Posterior cingulate gyrus (tissue), 11 donors: ENCODE measurements at regions not wholly inside any gene's neighbourhood (a gene's known extent, or its start where the extent isn't known, plus 50 kb on each side); places are given as distances from the start of the nearest gene placed in this dataset.
"Not testable (repeated sequence)": the region's sequence is repeated elsewhere in the genome, so short reads cannot be mapped to it uniquely, and the experiment has no call there.

Source experiments
- DNase-seq, 10 donors: peaks; one replicate each; pipeline versions ENCODE4 v3.0.0 to v3.0.0-alpha.2; 2020 to 2021; ENCODE audit warnings: mixed read lengths in 3 of 10
- intact Hi-C: fragments of 100-400 bp; cut with DNase I; formaldehyde crosslinking; loops from one replicate; pipeline ENCODE4 v1.15.1; 2023

GRCh38 chr1:238606457-238606856 is 715.7 kb upstream of the ZP4 start:
- intact Hi-C loops: no loop called here
- no peak for DNase-seq

- no peak for DNase-seq
- intact Hi-C loops: no loop called here
Measured at GRCh38 chr1:238604357-238604756, 713.6 kb upstream of the ZP4 start.

GRCh38 chr1:238601604-238602003 is 710.9 kb upstream of the ZP4 start:
- intact Hi-C loops, DNase-seq: not testable (repeated sequence)

- no peak for DNase-seq
- intact Hi-C loops: no loop called here
Measured at GRCh38 chr1:238596703-238597102, 706.0 kb upstream of the ZP4 start.

- DNase-seq: no peak
- intact Hi-C loops: no loop called here
Measured at GRCh38 chr1:238592621-238593020, 701.9 kb upstream of the ZP4 start.

- DNase-seq: no peak
- intact Hi-C loops: no loop called here
Measured at GRCh38 chr1:238589843-238590435, 699.2 kb upstream of the ZP4 start.

GRCh38 chr1:238582816-238583215 is 692.1 kb upstream of the ZP4 start:
- intact Hi-C loops: no loop called here
- no peak for DNase-seq

GRCh38 chr1:238581332-238581731 is 690.6 kb upstream of the ZP4 start:
- DNase-seq: no peak
- intact Hi-C loops: no loop called here

- DNase-seq: no peak
- intact Hi-C loops: no loop called here
Measured at GRCh38 chr1:238568735-238569134, 678.0 kb upstream of the ZP4 start.

- intact Hi-C loops: no loop called here
- DNase-seq: no peak
Measured at GRCh38 chr1:238562341-238562740, 671.6 kb upstream of the ZP4 start.

GRCh38 chr1:238558746-238559145 is 668.0 kb upstream of the ZP4 start:
- intact Hi-C loops: no loop called here
- DNase-seq: no peak

- intact Hi-C loops: no loop called here
- no peak for DNase-seq
Measured at GRCh38 chr1:238558156-238558555, 667.4 kb upstream of the ZP4 start.

- intact Hi-C loops: no loop called here
- DNase-seq: no peak
Measured at GRCh38 chr1:238552271-238552670, 661.5 kb upstream of the ZP4 start.

- DNase-seq: no peak
- intact Hi-C loops: no loop called here
Measured at GRCh38 chr1:238549137-238549536, 658.4 kb upstream of the ZP4 start.

GRCh38 chr1:238546118-238546517 is 655.4 kb upstream of the ZP4 start:
- DNase-seq: no peak
- intact Hi-C loops: no loop called here

- no peak for DNase-seq
- intact Hi-C loops: no loop called here
Measured at GRCh38 chr1:238537641-238538040, 646.9 kb upstream of the ZP4 start.

GRCh38 chr1:238530209-238530851 is 639.6 kb upstream of the ZP4 start:
- peak in 2 of 10 donors; percentile 39 to 73 for DNase-seq
- intact Hi-C loops: no loop called here

- intact Hi-C loops: no loop called here
- DNase-seq: no peak
Measured at GRCh38 chr1:238517711-238518110, 627.0 kb upstream of the ZP4 start.

- no peak for DNase-seq
- intact Hi-C loops: no loop called here
Measured at GRCh38 chr1:238501290-238501689, 610.6 kb upstream of the ZP4 start.

- intact Hi-C loops: no loop called here
- DNase-seq: no peak
Measured at GRCh38 chr1:238499021-238499420, 608.3 kb upstream of the ZP4 start.

GRCh38 chr1:238492271-238492670 is 601.5 kb upstream of the ZP4 start:
- peak in 1 of 10 donors; percentile 61 for DNase-seq

GRCh38 chr1:238491265-238491664 is 600.5 kb upstream of the ZP4 start:
- intact Hi-C loops: no loop called here
- DNase-seq: no peak

More at GRCh38 chr1:238492271-238492670, 601.5 kb upstream of the ZP4 start:
- intact Hi-C loops: no loop called here

GRCh38 chr1:238489006-238489405 is 598.3 kb upstream of the ZP4 start:
- DNase-seq: no peak
- intact Hi-C loops: no loop called here
